Left colon (tissue), 2 donors: ENCODE measurements at regions not wholly inside any gene's neighbourhood (a gene's known extent, or its start where the extent isn't known, plus 50 kb on each side); places are given as distances from the start of the nearest gene placed in this dataset.

Experiments
- ATAC-seq: fragments of 200-7000 bp; cut with Tn5 transposase; one replicate; pipeline ENCODE4 v1.9.1; 2020; ENCODE audit warnings: mild to moderate bottlenecking, moderate library complexity
- DNase-seq, 2 donors: peaks; one replicate each; pipeline ENCODE4 v3.0.0-alpha.2; 2020
- intact Hi-C, 2 donors: fragments of 100-400 bp; cut with DNase I in 1 of 2; cut with micrococcal nuclease in 1 of 2; formaldehyde crosslinking; loops; one replicate each; pipeline versions ENCODE4 v1.11.2 to v1.14.0; 2022; cut with DNase I, micrococcal nuclease
- donor health status: DM: no; HTN: no; CAD: no.
- donor health status: DM: yes; HTN: yes; CAD: no.

GRCh38 chr18:1994471-1994870, 576.8 kb downstream of the METTL4 start:
- intact Hi-C loops = no loop called here
- DNase-seq = no peak
- ATAC-seq = no peak

- intact Hi-C loops = no loop called here
- ATAC-seq = no peak
- DNase-seq = no peak
Measured at GRCh38 chr18:1995041-1995612, 576.2 kb downstream of the METTL4 start.

DNA sequence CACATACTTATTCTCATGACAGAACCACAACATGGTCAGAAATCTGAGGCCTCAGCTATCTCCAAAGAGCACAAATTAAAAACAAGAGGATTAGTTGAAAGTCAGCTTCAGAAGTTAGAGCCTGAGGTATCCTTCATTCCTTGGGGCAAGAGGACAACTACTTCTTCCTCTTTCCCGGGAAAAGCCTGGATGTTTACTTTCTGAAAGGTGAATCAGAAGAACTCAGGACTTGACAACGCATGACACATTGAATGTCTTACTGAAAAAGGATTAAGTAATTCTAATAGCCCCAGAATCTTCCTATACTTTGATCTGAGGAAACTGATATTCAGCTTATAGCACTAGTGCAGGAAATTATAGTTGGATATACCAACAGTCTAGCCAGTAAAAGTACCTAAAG, 573.2 kb downstream of the METTL4 start:
- ATAC-seq = no peak
- DNase-seq = no peak
- intact Hi-C loops = no loop called here

GRCh38 chr18:1999387-1999786, 571.9 kb downstream of the METTL4 start:
- ATAC-seq (no peak), DNase-seq (no peak)
- intact Hi-C loops = no loop called here

- intact Hi-C loops = no loop called here
- no peak for ATAC-seq
- DNase-seq = no peak
Measured at GRCh38 chr18:2002151-2002550, 569.2 kb downstream of the METTL4 start.

DNA sequence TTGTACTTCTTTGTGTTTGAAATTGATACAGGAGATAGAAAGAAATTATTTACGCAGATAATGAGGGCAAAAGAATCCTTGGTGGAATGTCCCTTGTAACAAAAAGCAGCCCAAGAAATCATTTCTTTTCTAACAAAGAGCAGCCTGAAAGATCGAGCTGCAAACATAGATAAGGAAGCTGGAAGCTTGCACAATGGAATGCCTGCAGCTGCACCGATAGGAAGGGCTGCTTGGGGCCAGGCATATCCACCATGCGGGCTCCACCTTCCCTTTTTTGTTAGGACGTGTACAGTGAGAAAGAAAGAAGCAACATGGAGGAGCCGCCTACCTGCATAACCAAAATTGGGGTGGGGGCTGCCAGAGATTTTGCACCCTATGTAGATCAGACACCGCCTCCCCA, 568.7 kb downstream of the METTL4 start:
- ATAC-seq (no peak), DNase-seq (no peak)
- intact Hi-C loops = no loop called here

DNA sequence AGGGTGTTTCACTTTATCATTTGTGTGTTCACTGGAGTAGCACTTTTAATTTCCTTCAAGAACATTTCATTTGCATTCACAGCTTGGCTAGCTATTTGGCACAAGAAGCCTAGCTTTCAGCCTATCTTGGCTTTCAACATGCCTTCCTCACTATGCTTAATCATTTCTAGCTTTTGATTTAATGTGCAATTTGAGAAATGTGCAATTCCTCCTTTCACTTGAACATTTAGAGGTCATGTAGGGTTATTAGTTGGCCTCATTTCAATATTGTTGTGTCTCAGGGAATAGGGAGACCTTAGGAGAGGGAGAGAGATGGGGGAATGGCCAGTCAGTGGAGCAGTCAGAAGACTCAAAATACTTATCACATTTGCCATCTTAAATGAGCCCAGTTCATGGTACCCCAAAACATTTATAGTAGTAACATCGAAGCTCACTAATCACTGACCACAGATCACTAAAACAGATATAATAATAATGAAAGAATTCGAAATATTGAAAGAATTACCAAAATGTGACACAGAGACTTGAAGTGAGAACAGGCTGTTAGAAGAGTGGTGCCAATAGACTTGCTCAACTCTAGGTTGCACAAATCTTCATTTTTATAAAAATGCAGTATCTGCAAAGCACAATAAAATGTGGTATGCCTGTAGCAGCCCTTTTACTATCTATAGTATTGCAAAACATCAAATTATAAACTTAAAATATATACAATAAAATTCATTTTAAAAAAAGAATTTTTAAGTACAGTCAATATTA, 561.2 kb downstream of the METTL4 start:
- ATAC-seq = no peak
- DNase-seq = no peak
- intact Hi-C loops = no loop called here

- ATAC-seq = no peak
- no peak for DNase-seq
- intact Hi-C loops = no loop called here
Measured at GRCh38 chr18:2027016-2027415, 544.3 kb downstream of the METTL4 start.

- DNase-seq (no peak), ATAC-seq (no peak)
- intact Hi-C loops = no loop called here
Measured at GRCh38 chr18:2027756-2028155, 543.5 kb downstream of the METTL4 start.

DNA sequence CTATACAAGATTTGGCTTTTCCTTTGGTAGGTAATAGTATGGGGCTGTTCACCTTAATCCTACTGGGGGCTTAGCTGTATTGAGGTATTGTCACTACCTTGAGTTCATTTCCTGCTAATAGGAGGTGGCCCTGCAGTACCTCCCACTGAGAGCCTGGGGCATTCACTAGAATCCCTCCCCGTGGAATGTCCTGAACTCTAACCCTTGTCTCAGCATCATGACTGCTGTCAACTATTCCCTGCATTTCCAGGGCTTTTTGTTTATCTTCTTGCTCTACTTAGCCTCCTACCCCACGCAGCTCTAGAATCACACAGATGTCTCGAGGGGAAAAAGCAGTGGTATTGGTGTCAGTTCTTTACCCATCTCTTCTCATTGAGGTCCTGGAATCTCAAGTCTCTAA, 542.3 kb downstream of the METTL4 start:
- intact Hi-C loops = no loop called here
- ATAC-seq = no peak

GRCh38 chr18:2030647-2031046, 540.7 kb downstream of the METTL4 start:
- ATAC-seq = no peak
- intact Hi-C loops = loop anchor here in 1 of 2 donors (10.0 kb wide), 1 partner anchor 56 kb away; no protein-coding TSS in a partner anchor
- no peak for DNase-seq

More for the DNA sequence above, 542.3 kb downstream of the METTL4 start:
- DNase-seq = no peak

DNA sequence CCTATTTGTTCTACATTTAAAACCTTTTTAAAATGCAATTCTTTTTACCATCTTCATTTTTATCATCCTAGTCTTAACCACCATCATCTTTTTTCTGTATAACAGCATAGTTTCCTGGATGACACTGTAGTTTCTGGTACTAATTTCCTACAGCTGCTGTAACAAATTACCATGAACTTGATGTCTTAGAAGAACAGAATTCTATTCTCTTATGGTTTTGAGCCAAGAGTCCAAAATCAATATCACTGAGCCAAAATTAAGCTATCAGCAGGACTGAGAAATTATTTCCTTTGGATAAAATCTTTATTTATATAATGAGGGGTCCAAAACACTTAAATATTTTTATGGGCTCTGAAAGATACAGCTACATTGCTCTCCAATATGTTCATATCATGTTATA, 539.3 kb downstream of the METTL4 start:
- DNase-seq (no peak), ATAC-seq (no peak)
- intact Hi-C loops = loop anchor here in 1 of 2 donors (10.0 kb wide), 1 partner anchor 57 kb away; no protein-coding TSS in a partner anchor

DNA sequence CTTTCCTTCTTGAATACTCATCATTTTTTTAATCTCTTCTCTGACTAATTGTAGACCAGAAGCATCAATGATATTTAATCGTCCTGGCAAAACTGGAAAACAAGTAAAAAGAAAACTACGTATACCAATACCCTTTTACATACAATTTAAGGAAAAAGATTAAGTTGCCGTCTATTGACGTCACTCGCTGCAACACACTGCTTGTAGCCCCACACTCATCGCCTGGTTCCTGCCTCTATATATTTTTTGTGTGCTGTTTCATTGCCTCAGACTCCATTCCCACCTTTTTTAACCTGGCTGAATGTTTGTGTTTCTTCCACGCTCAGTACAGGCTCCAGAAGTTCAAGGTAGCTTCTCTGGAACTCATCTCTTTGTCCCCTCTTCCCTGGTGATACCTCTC, 536.2 kb downstream of the METTL4 start:
- intact Hi-C loops = loop anchor here in 1 of 2 donors (10.0 kb wide), 1 partner anchor 60 kb away; no protein-coding TSS in a partner anchor
- ATAC-seq (no peak), DNase-seq (no peak)

GRCh38 chr18:2036086-2036485, 535.2 kb downstream of the METTL4 start:
- intact Hi-C loops = loop anchor here in 1 of 2 donors (10.0 kb wide), 1 partner anchor 61 kb away; no protein-coding TSS in a partner anchor
- no peak for DNase-seq
- ATAC-seq = no peak

- ATAC-seq (no peak), DNase-seq (no peak)
- intact Hi-C loops = no loop called here
Measured at GRCh38 chr18:2040279-2040678, 531.0 kb downstream of the METTL4 start.

DNA sequence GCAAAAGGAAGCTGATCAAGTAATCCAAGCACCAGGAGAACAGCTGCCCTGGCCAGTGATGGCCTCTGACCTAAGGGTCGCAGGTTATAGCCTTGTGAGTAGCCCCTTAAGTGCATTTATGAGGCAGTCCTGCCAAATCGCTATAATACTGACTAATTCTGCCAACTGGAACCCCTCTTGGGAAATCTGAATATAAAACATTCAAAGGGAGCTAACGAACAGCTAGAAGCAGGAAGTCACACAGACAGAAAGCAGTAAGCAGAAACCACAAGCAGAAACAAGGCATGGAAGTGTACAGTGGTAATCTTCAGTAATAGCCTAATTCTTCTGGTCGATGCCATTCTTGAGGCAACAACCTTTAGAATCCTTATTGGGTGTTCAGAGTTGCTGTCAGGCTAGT, 521.3 kb downstream of the METTL4 start:
- ATAC-seq (no peak), DNase-seq (no peak)
- intact Hi-C loops = no loop called here

GRCh38 chr18:2050702-2051201, 520.6 kb downstream of the METTL4 start:
- intact Hi-C loops = no loop called here
- DNase-seq (no peak), ATAC-seq (no peak)

DNA sequence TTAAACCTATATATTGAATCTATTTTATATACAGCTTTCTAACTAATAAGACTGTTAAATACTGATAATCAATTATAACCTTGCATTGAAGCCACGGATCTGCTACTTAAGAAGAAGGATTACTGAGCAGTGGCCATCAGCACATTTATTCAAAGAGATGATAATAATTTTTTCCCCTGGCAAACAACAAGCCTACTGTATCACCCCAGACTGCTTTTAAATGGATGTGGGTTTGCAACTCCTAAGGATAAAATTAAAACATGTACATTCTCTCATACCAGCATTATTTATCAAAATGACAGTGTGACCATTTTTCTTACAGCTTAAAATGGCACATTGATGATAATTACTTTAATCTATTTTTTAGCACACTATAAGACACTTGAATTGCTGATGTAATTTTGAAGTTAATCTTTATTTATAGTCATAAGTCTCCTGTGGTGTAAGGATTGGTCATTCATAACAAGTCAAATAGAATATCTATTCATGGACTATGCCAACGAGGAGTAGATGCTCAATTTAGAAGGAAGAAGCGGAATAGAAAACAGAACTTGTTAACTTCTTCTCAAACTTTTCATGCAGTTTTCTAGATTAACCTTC, 517.7 kb downstream of the METTL4 start:
- intact Hi-C loops = no loop called here
- ATAC-seq (no peak), DNase-seq (no peak)

GRCh38 chr18:2059336-2059735, 512.0 kb downstream of the METTL4 start:
- DNase-seq = no peak
- no peak for ATAC-seq
- intact Hi-C loops = no loop called here

DNA sequence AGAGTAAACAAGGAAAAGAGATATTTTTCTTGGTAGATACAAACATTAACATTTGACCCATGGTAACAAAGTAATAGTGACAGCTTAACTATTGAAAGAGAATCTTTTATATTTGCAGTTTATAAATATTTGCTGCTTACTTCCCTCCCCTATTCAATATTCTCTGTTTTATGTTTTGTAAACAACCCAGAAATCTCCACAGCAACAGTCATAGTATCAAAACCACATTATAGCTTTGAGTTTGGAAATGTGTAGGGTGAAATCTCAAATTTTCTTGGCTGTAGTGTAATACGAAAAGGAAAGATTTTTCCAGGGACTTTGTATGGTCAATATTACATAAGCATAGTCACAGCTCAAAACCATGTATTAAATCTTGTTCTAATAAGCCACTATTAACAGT, 511.2 kb downstream of the METTL4 start:
- DNase-seq (no peak), ATAC-seq (no peak)
- intact Hi-C loops = no loop called here
